ENCODE measurements at regions not wholly inside any gene's neighbourhood (a gene's known extent, or its start where the extent isn't known, plus 50 kb on each side); places are given as distances from the start of the nearest gene placed in this dataset.

GRCh38 chr5:159456722-159457465 lies 126.6 kb upstream of the IL12B start (continued):
- TF ChIP-seq ZBTB4 (CRISPR knock-in tag; IDR thresholded peaks at IDR 0.05) = no peak
- TF ChIP-seq IRF4 (IDR thresholded peaks at IDR 0.05; ENCODE audit: low read depth, low read length) = peak; percentile 100
- peak; percentile 92 for TF ChIP-seq SMAD1 (IDR thresholded peaks at IDR 0.05; ENCODE audit: low read depth, partially characterized antibody)
- 0 out of 2 replicates have a peak, but pooled peaks have one; percentile 9 for TF ChIP-seq YY1 (IDR thresholded peaks at IDR 0.05; ENCODE audit: low read depth, low read length)
- peak; percentile 100 for TF ChIP-seq FOXM1 (IDR thresholded peaks at IDR 0.05; ENCODE audit: low read depth, low read length)
- TF ChIP-seq ATF7 (IDR thresholded peaks at IDR 0.05; ENCODE audit: low read depth) = peak; percentile 97
- TF ChIP-seq BHLHE40 (IDR thresholded peaks at IDR 0.05; ENCODE audit: borderline replicate concordance in 1 of 2, low read depth in 2 of 2, low read length in 1 of 2) = peak; percentile 91 to 92
- TF ChIP-seq BCLAF1 (IDR thresholded peaks at IDR 0.05) = no peak
- TF ChIP-seq ZBED1 (IDR thresholded peaks at IDR 0.05; ENCODE audit: borderline replicate concordance) = peak; percentile 99
- peak; percentile 100 for TF ChIP-seq MEF2A (IDR thresholded peaks at IDR 0.05; ENCODE audit: insufficient read depth, low read depth, low read length)
- TF ChIP-seq PML (IDR thresholded peaks at IDR 0.05; ENCODE audit: low read length) = peak; percentile 94
- no peak for TF ChIP-seq IRF3 (IDR thresholded peaks at IDR 0.05)
- peak; percentile 7 for TF ChIP-seq CUX1 (IDR thresholded peaks at IDR 0.05; ENCODE audit: insufficient replicate concordance, low read depth, low read length)
- TF ChIP-seq EED (IDR thresholded peaks at IDR 0.05; ENCODE audit: low read depth) = peak; percentile 100
- peak; percentile 65 for TF ChIP-seq CREB1 (IDR thresholded peaks at IDR 0.05; ENCODE audit: low read depth)
- TF ChIP-seq JUND (IDR thresholded peaks at IDR 0.05; ENCODE audit: low read depth, low read length) = peak; percentile 94
- peak; percentile 99 for TF ChIP-seq DPF2 (IDR thresholded peaks at IDR 0.05)
- TF ChIP-seq SUZ12 (IDR thresholded peaks at IDR 0.05; ENCODE audit: unreplicated experiment) = no peak

Data from GM12878 (cell line).